Glutamatergic neuron (in vitro differentiated cells): ENCODE measurements at regions not wholly inside any gene's neighbourhood (a gene's known extent, or its start where the extent isn't known, plus 50 kb on each side); places are given as distances from the start of the nearest gene placed in this dataset.

Experiments used
- DNase-seq: peaks from one replicate; pipeline ENCODE4 v3.0.0; 2022
- H3K27ac Mint-ChIP-seq: one replicate; pipeline ENCODE4 v1.8.0; 2020; ENCODE audit warnings: mild to moderate bottlenecking, mixed read lengths, inconsistent platforms; ENCODE audit not compliant: unreplicated experiment
- H3K27me3 Mint-ChIP-seq: one replicate; pipeline ENCODE4 v1.8.0; 2020; ENCODE audit warnings: mild to moderate bottlenecking, moderate library complexity, mixed read lengths, inconsistent platforms; ENCODE audit not compliant: unreplicated experiment
- H3K36me3 Mint-ChIP-seq: one replicate; pipeline ENCODE4 v1.8.0; 2020; ENCODE audit warnings: mild to moderate bottlenecking, mixed read lengths, inconsistent platforms; ENCODE audit not compliant: unreplicated experiment
- H3K4me1 Mint-ChIP-seq: one replicate; pipeline ENCODE4 v1.8.0; 2020; ENCODE audit warnings: mild to moderate bottlenecking, low read depth, mixed read lengths, inconsistent platforms; ENCODE audit not compliant: unreplicated experiment
- H3K4me3 Mint-ChIP-seq: one replicate; pipeline ENCODE4 v1.8.0; 2020; ENCODE audit warnings: mild to moderate bottlenecking, mixed read lengths, inconsistent platforms; ENCODE audit not compliant: unreplicated experiment
- H3K9me3 Mint-ChIP-seq: one replicate; pipeline ENCODE4 v1.8.0; 2020; ENCODE audit warnings: mild to moderate bottlenecking, moderate library complexity, mixed read lengths, inconsistent platforms; ENCODE audit not compliant: unreplicated experiment
- TF ChIP-seq, protein P1 (sequence below): fragments of 200-600 bp; sonication (generic); IDR thresholded peaks from one replicate; pipeline ENCODE4 v1.5.0; 2021; ENCODE audit not compliant: partially characterized antibody, unreplicated experiment

DNA sequence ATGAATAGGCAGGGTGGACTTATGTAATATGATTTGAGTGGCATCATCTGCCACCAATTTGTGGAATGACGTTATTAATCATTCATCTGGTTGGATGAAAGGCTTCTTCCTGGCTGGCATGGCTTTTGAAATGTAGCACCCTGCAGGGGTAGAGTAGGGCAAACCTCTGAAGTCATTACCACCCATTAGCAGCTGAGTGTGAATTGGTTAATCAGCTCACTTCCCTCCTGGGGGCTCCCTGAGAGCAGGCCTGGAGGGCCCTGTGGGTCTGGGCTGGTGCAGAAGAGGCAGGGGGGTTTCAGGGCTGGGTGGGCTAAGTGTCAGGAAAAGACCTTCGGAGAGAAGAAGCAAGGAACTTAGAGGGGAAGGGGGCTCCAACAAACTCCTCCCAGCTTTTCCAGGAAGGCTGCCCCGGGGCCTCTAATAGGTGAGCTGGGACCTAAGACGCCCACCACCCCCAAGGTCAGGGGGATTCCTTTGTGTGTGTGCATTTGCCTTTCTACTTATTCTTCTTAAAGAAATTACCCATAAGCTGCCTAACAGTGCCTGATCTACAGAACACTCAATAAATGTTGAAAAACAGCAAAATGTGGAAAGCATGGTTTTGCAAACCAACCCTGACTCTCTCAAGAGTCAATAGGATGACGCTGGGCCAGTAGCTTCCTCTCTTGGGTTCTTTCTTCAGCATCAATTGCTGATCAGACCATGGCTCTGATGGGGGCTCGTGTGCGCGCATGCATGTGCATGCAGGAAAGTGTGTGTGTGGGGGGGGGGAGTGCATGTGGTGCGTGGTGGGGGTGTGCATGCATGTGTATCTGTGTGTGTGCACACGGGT, 49.7 kb upstream of the ZNF516 start:
- Mint-ChIP-seq H3K27ac (no peak overlapping the region), H3K4me1 (peaks cover 9% of the 10 kb centered on the region), H3K36me3 (peaks cover 4% of the 10 kb centered on the region), H3K9me3 (no peaks in the 10 kb centered on the region), H3K27me3 (peaks cover 3% of the 10 kb centered on the region), H3K4me3 (no peak overlapping the region)
- TF ChIP-seq, protein P1, sequence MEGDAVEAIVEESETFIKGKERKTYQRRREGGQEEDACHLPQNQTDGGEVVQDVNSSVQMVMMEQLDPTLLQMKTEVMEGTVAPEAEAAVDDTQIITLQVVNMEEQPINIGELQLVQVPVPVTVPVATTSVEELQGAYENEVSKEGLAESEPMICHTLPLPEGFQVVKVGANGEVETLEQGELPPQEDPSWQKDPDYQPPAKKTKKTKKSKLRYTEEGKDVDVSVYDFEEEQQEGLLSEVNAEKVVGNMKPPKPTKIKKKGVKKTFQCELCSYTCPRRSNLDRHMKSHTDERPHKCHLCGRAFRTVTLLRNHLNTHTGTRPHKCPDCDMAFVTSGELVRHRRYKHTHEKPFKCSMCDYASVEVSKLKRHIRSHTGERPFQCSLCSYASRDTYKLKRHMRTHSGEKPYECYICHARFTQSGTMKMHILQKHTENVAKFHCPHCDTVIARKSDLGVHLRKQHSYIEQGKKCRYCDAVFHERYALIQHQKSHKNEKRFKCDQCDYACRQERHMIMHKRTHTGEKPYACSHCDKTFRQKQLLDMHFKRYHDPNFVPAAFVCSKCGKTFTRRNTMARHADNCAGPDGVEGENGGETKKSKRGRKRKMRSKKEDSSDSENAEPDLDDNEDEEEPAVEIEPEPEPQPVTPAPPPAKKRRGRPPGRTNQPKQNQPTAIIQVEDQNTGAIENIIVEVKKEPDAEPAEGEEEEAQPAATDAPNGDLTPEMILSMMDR, result no peak
- DNase-seq, result no peak
